Heart right ventricle (tissue), 16 donors: ENCODE measurements at regions not wholly inside any gene's neighbourhood (a gene's known extent, or its start where the extent isn't known, plus 50 kb on each side); places are given as distances from the start of the nearest gene placed in this dataset.

Experiments used
- ATAC-seq, 8 donors: fragments of 200-7000 bp; cut with Tn5 transposase; one replicate each; pipeline ENCODE4 v1.9.1; 2020; ENCODE audit warnings: mild to moderate bottlenecking in 8 of 8, moderate library complexity in 8 of 8, moderate number of reproducible peaks in 1 of 8
- DNase-seq, 2 donors: peaks; one replicate each; pipeline ENCODE4 v3.0.0-alpha.2; 2020
- H3K27ac ChIP-seq, 10 donors: fragments of 200-600 bp; sonication (generic) in 2 of 10; one replicate each; pipeline versions ENCODE4 v1.5.0 to v1.8.0; 2020 to 2022; ENCODE audit warnings: mild to moderate bottlenecking in 3 of 10
- H3K27me3 ChIP-seq, 7 donors: fragments of 200-600 bp; one replicate each; pipeline ENCODE4 v1.8.0; 2021 to 2022; ENCODE audit warnings: mild to moderate bottlenecking in 2 of 7
- H3K36me3 ChIP-seq, 9 donors: fragments of 200-600 bp; sonication (generic) in 1 of 9; one replicate each; pipeline versions ENCODE4 v1.5.0 to v1.8.0; 2020 to 2022; ENCODE audit warnings: mild to moderate bottlenecking in 2 of 9
- H3K4me1 ChIP-seq, 9 donors: fragments of 200-600 bp; sonication (generic) in 1 of 9; one replicate each; pipeline versions ENCODE4 v1.5.0 to v1.8.0; 2020 to 2022; ENCODE audit warnings: mild to moderate bottlenecking in 4 of 9
- H3K4me3 ChIP-seq, 10 donors: fragments of 200-600 bp; sonication (generic) in 2 of 10; one replicate each; pipeline versions ENCODE4 v1.5.0 to v1.8.0; 2020 to 2022; ENCODE audit warnings: mild to moderate bottlenecking in 7 of 10, moderate library complexity in 2 of 10
- H3K9me3 ChIP-seq, 11 donors: fragments of 200-600 bp in 10 of 11; sonication (generic) in 2 of 11; one replicate each; pipeline versions ENCODE4 v1.5.0 to v1.8.0; 2013 to 2022; ENCODE audit warnings: mild to moderate bottlenecking in 2 of 11, control low read depth in 1 of 11, moderate library complexity in 1 of 11
- WGBS, 2 donors: extraction: QIAGEN DNeasy Blood & Tissue Kit; methylation state at CpG; one replicate each; pipeline ENCODE4 v1.1.7; 2013; ENCODE audit warnings: inconsistent platforms in 1 of 2; 5-methylcytosine and 5-hydroxymethylcytosine counted together
- intact Hi-C, 10 donors: fragments of 100-400 bp; cut with DNase I; formaldehyde crosslinking; loops; one replicate each; pipeline versions ENCODE4 v1.11.1 to v1.14.2; 2022
- TF ChIP-seq, protein P1 (sequence below), 9 donors: fragments of 200-600 bp; sonication (generic) in 2 of 9; IDR thresholded peaks; one replicate each; pipeline versions ENCODE4 v1.5.0 to v1.8.0; 2021 to 2022; ENCODE audit warnings: antibody characterized with exemption in 9 of 9, mild to moderate bottlenecking in 5 of 9, moderate library complexity in 1 of 9
- donor health status: Arrhythmogenic right ventricular cardiomyopathy.
- donor health status: ischemic (EF 13 %, LVEDD 7.1; RV severe dilation, severe dysfunction).
- donor health status: healthy with polysubstance abuse.
- donor health status: DM: no; HTN: yes; CAD: no.
- donor health status: DM: no; HTN: no; CAD: no.
- donor health status: ischemic (EF 25% LVEDD 6.9; RV normal size, moderate dysfunction).
- donor health status: ischemic (EF 25% LVEDD 5.7; RV mildly dilated, moderate dysfunction).
- donor health status: healthy.
- donor health status: DM: yes; HTN: yes; CAD: no.
- donor health status: Ischemic cardiomyopathy.
- donor health status: ischemic (EF 35%, LVEDD 5.7; RV mildly dilated, moderate dysfunction).
- donor health status: nonischemic (EF 11% LVEDD 7.7; RV severe dilation, severe dysfunction).
- donor health status: DM: yes; HTN: yes; CAD: no.
- donor health status: PGD.
- donor health status: ischemic (EF 29% LVEDD 5.4; RV normal size, mild dysfunction).
- donor health status: nonischemic (EF 23%, LVEDD 6.1; RV moderate dilation, normal function).

DNA sequence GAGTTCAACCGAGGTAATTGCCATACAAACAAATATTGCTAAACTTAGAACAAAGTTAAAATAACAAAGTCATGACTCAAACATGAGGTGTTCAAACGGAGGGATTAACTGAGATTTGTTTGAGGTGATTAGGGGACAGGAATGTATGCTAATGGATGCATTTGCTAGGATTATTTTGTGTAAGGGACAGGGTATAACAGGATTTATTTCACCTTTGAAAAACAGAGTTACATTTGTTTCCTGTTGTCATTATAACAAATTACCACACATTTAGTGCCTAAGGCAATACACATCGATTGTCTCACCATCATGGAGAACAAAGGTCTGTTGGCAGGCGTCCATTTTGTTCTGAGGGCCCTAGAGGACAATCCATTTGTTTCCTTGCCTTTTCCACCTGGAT is 304.3 kb upstream of the CNTNAP5 start:
- no peak overlapping the region for H3K4me3 ChIP-seq
- no peak overlapping the region for H3K27ac ChIP-seq
- whole genome bisulfite sequencing, 2 donors, result 58 to 79% methylated on average over 4 of the region's 4 CpGs
- DNase-seq (no peak), ATAC-seq (no peak)
- no peaks in the 10 kb centered on the region for H3K27me3 ChIP-seq
- intact Hi-C loops, result no loop called here
- no peaks in the 10 kb centered on the region for H3K36me3 ChIP-seq
- no peaks in the 10 kb centered on the region for H3K4me1 ChIP-seq
- H3K9me3 ChIP-seq, result peaks cover 0 to 10% (median 0%) of the 10 kb centered on the region in 11 donors
- TF ChIP-seq, protein P1, sequence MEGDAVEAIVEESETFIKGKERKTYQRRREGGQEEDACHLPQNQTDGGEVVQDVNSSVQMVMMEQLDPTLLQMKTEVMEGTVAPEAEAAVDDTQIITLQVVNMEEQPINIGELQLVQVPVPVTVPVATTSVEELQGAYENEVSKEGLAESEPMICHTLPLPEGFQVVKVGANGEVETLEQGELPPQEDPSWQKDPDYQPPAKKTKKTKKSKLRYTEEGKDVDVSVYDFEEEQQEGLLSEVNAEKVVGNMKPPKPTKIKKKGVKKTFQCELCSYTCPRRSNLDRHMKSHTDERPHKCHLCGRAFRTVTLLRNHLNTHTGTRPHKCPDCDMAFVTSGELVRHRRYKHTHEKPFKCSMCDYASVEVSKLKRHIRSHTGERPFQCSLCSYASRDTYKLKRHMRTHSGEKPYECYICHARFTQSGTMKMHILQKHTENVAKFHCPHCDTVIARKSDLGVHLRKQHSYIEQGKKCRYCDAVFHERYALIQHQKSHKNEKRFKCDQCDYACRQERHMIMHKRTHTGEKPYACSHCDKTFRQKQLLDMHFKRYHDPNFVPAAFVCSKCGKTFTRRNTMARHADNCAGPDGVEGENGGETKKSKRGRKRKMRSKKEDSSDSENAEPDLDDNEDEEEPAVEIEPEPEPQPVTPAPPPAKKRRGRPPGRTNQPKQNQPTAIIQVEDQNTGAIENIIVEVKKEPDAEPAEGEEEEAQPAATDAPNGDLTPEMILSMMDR (IDR thresholded peaks at IDR 0.05), result no peak

DNA sequence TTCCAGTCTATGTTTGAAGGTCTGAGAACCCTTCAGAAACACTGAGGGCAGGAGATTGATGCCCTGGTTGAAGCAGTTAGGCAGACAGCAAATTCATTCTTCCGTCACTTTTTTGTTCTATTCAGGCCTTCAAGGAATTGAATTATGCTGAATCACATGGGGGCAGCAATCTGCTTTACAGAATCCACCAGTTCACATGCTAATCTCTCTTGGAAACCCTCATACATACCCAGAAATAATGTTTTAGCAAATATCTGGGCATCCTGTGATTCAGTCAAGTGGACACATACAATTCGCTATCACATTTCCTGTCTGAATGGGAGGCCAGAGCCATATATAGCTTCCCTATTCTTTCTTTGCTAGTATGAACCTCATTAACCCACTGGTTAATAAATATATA is 301.4 kb upstream of the CNTNAP5 start:
- DNase-seq, result no peak
- WGBS, 2 donors, result 68 to 73% methylated on average over 2 of the region's 2 CpGs
- intact Hi-C loops, result no loop called here
- ATAC-seq, result no peak
- Histone ChIP-seq H3K4me3 (no peak overlapping the region), H3K4me1 (no peaks in the 10 kb centered on the region), H3K27me3 (no peaks in the 10 kb centered on the region), H3K9me3 (peaks cover 0 to 10% (median 0%) of the 10 kb centered on the region in 11 donors), H3K27ac (no peak overlapping the region), H3K36me3 (no peaks in the 10 kb centered on the region)
- TF ChIP-seq, protein P1 (IDR thresholded peaks at IDR 0.05), result no peak

DNA sequence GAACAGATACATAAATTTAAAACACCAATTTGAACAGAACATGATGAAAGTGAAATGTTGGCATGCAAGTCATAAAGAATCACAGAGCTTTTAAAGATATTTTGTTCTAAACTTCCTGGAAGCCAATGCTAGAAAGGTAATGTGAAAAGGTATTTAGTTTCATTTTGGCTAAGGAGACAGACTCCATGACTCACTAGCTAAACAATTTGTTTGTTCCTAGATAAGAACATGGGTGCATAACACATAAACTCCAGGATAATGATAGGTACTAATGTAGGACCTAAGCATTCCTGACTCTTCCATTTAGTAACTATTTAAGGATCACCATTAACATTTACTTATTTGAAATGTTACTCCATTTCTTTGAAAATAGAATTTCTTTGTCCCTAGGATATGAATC is 292.5 kb upstream of the CNTNAP5 start:
- H3K4me3 ChIP-seq, result no peak overlapping the region
- DNase-seq (no peak), ATAC-seq (no peak)
- TF ChIP-seq, protein P1 (IDR thresholded peaks at IDR 0.05), result no peak
- H3K27ac ChIP-seq, result no peak overlapping the region
- H3K4me1 ChIP-seq, result no peaks in the 10 kb centered on the region
- intact Hi-C loops, result no loop called here
- peaks cover 0 to 5% (median 0%) of the 10 kb centered on the region in 11 donors for H3K9me3 ChIP-seq
- H3K36me3 ChIP-seq, result no peaks in the 10 kb centered on the region
- H3K27me3 ChIP-seq, result no peaks in the 10 kb centered on the region

DNA sequence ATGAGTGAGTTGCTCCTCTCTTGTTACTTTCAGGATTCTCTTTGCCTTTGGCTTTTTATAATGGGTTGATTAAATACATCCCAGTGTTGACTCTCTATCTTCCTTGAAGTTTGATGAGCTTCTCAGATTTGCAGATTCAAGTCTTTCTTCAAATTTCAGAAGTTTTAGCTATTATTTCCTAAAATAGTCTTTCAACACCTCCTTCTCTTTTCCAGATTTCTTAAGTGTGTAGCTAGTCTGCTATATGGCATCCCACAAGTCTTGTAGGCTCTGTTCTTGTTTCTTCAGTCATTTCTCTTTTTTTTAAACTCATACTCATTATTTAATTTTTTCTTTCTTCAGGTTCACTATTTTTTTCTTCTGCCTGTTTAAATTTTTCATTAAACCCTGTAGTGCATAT is 287.7 kb upstream of the CNTNAP5 start:
- Histone ChIP-seq H3K36me3 (no peaks in the 10 kb centered on the region), H3K9me3 (peaks cover 0 to 5% (median 0%) of the 10 kb centered on the region in 11 donors), H3K27ac (no peak overlapping the region), H3K4me1 (no peaks in the 10 kb centered on the region), H3K4me3 (no peak overlapping the region), H3K27me3 (no peaks in the 10 kb centered on the region)
- intact Hi-C loops, result no loop called here
- DNase-seq (no peak), ATAC-seq (no peak)
- TF ChIP-seq, protein P1 (IDR thresholded peaks at IDR 0.05), result no peak

DNA sequence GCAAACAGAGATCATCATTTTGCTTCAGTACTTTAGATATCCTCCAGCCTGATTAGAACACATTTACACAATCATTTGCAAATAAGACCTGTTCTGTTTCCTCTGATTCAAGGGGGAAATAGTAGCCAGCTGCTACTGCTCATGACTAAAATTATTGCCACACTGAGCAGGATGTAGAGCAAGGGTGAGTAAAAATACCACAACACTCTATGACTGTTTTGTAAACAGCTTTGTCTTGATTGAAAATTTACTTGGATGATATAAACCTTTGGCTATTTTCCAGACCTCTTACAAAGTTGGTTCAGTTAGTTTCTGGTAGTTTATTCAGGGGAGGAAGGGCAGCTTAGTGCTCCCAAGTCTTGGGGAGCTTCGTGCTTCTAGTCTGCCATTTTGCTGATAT is 286.4 kb upstream of the CNTNAP5 start:
- H3K9me3 ChIP-seq, result peaks cover 0 to 5% (median 0%) of the 10 kb centered on the region in 11 donors

More for the DNA sequence above, 286.4 kb upstream of the CNTNAP5 start:
- Histone ChIP-seq H3K36me3 (no peaks in the 10 kb centered on the region), H3K4me3 (no peak overlapping the region), H3K27me3 (no peaks in the 10 kb centered on the region), H3K27ac (no peak overlapping the region), H3K4me1 (no peaks in the 10 kb centered on the region)
- ATAC-seq (no peak), DNase-seq (no peak)
- WGBS, 2 donors, result 24 to 58% methylated on average over 1 of the region's 1 CpG
- TF ChIP-seq, protein P1 (IDR thresholded peaks at IDR 0.05), result no peak
- intact Hi-C loops, result no loop called here
